IMR-90 (cell line): ENCODE measurements at regions not wholly inside any gene's neighbourhood (a gene's known extent, or its start where the extent isn't known, plus 50 kb on each side); places are given as distances from the start of the nearest gene placed in this dataset.

Experiments used
- ATAC-seq: fragments of 200-7000 bp; cut with Tn5 transposase; 2 replicates; pipeline ENCODE4 v1.9.1; 2020; ENCODE audit warnings: low read depth, mild to moderate bottlenecking, moderate library complexity
- BruUV-seq: library from RNA; stranded (reverse); fragments of 400-500 nt; replicated peaks from 2 replicates; lab custom pipeline; 2021; lab: Mats Ljungman, UMichigan
- CTCF ChIA-PET: fragments of 300-600 bp; formaldehyde crosslinking; extraction: SDS; loops from one replicate; lab custom pipeline; 2021; ENCODE audit warnings: antibody characterized with exemption; lab: Yijun Ruan, JAX
- POLR2A ChIA-PET: fragments of 300-600 bp; sonication (Branson Sonifier 250); formaldehyde crosslinking; loops from one replicate; lab custom pipeline; 2022; ENCODE audit warnings: antibody characterized with exemption; ENCODE audit not compliant: unreplicated experiment; lab: Charles Lee
- DNase-seq: peaks from one replicate; pipeline ENCODE4 v3.0.0; 2013
- H2AFZ ChIP-seq: replicated peaks from 2 replicates; pipeline ENCODE3; 2013; ENCODE audit warnings: low read length, mild to moderate bottlenecking; ENCODE audit not compliant: poor library complexity
- H2AK5ac ChIP-seq: 2 replicates; pipeline ENCODE4 v1.6.1; 2013; ENCODE audit warnings: low read depth, low read length, inconsistent platforms
- H2AK9ac ChIP-seq: replicated peaks from 2 replicates; pipeline ENCODE3; 2013; ENCODE audit warnings: mild to moderate bottlenecking, low read depth, low read length, moderate library complexity; ENCODE audit not compliant: poor library complexity
- H2BK120ac ChIP-seq: 2 replicates; pipeline ENCODE4 v1.6.1; 2013; ENCODE audit warnings: low read depth, low read length, inconsistent platforms
- H2BK15ac ChIP-seq: 3 replicates; pipeline ENCODE4 v1.6.1; 2013; ENCODE audit warnings: low read depth, low read length, inconsistent platforms
- H2BK20ac ChIP-seq: 2 replicates; pipeline ENCODE4 v1.6.1; 2013; ENCODE audit warnings: low read depth, mild to moderate bottlenecking, inconsistent platforms, low read length, moderate library complexity
- H2BK5ac ChIP-seq: 2 replicates; pipeline ENCODE4 v1.6.1; 2013; ENCODE audit warnings: mild to moderate bottlenecking, low read depth, low read length, inconsistent platforms; ENCODE audit not compliant: poor library complexity, severe bottlenecking
- H3K14ac ChIP-seq: replicated peaks from 2 replicates; pipeline ENCODE4 v1.6.1; 2013; ENCODE audit warnings: low read depth, low read length, inconsistent platforms
- H3K18ac ChIP-seq: 2 replicates; pipeline ENCODE4 v1.6.1; 2013; ENCODE audit warnings: low read depth, low read length, control low read depth
- H3K23ac ChIP-seq: 2 replicates; pipeline ENCODE4 v1.6.1; 2013; ENCODE audit warnings: low read depth, low read length, inconsistent platforms
- H3K27ac ChIP-seq: 2 replicates; pipeline ENCODE4 v1.5.1; 2013; ENCODE audit warnings: mild to moderate bottlenecking, control low read depth, low read length; ENCODE audit not compliant: insufficient read depth
- H3K27me3 ChIP-seq: 2 replicates; pipeline ENCODE4 v1.6.1; 2013; ENCODE audit warnings: low read length; ENCODE audit not compliant: control insufficient read depth, insufficient read depth
- H3K36me3 ChIP-seq: 2 replicates; pipeline ENCODE4 v1.6.1; 2013; ENCODE audit warnings: low read length, mixed read lengths; ENCODE audit not compliant: control insufficient read depth, insufficient read depth
- H3K4ac ChIP-seq: 2 replicates; pipeline ENCODE4 v1.6.1; 2013; ENCODE audit warnings: low read depth, low read length, inconsistent platforms
- H3K4me1 ChIP-seq: 2 replicates; pipeline ENCODE4 v1.6.1; 2013; ENCODE audit warnings: low read length, mixed read lengths; ENCODE audit not compliant: control insufficient read depth, insufficient read depth
- H3K4me2 ChIP-seq: 2 replicates; pipeline ENCODE4 v1.6.1; 2013; ENCODE audit warnings: low read depth, mild to moderate bottlenecking, control low read depth, low read length, moderate library complexity
- H3K4me3 ChIP-seq: 2 replicates; pipeline ENCODE4 v1.5.1; 2013; ENCODE audit warnings: low read depth, mild to moderate bottlenecking, control low read depth, low read length, moderate library complexity; ENCODE audit not compliant: insufficient read depth
- H3K56ac ChIP-seq: 2 replicates; pipeline ENCODE4 v1.6.1; 2013; ENCODE audit warnings: low read length, inconsistent platforms; ENCODE audit not compliant: insufficient read depth; ENCODE audit errors: extremely low read depth
- H3K79me1 ChIP-seq, 2 experiments: 2 replicates each; pipeline ENCODE4 v1.6.1; 2013; ENCODE audit warnings: low read length in 2 of 2, inconsistent platforms in 1 of 2, low read depth in 1 of 2
- H3K9ac ChIP-seq: 2 replicates; pipeline ENCODE4 v1.6.1; 2013; ENCODE audit warnings: low read depth, low read length, control low read depth
- H3K9me1 ChIP-seq: 2 replicates; pipeline ENCODE4 v1.6.1; 2013; ENCODE audit warnings: low read length, inconsistent platforms; ENCODE audit not compliant: insufficient read depth
- H3K9me3 ChIP-seq: 2 replicates; pipeline ENCODE4 v1.6.1; 2013; ENCODE audit warnings: low read length; ENCODE audit not compliant: control insufficient read depth, insufficient read depth
- H4K20me1 ChIP-seq: 2 replicates; pipeline ENCODE4 v1.6.1; 2013; ENCODE audit warnings: low read length, inconsistent platforms; ENCODE audit not compliant: insufficient read depth
- H4K5ac ChIP-seq: 2 replicates; pipeline ENCODE4 v1.6.1; 2013; ENCODE audit warnings: mild to moderate bottlenecking, low read depth, low read length, control low read depth
- H4K8ac ChIP-seq, 2 experiments: 2 replicates each; pipeline ENCODE4 v1.6.1; 2013; ENCODE audit warnings: low read depth in 2 of 2, low read length in 2 of 2, control low read depth in 1 of 2, inconsistent platforms in 1 of 2
- H4K91ac ChIP-seq: 2 replicates; pipeline ENCODE4 v1.6.1; 2013; ENCODE audit warnings: low read depth, low read length, inconsistent platforms; ENCODE audit not compliant: insufficient read depth
- BHLHE40 ChIP-seq: fragments of 150-350 bp; IDR thresholded peaks from 2 replicates; pipeline ENCODE4 v1.6.1; 2016; ENCODE audit warnings: mild to moderate bottlenecking, low read depth, low read length
- CEBPB ChIP-seq: IDR thresholded peaks from 2 replicates; pipeline ENCODE4 v1.6.1; 2012; ENCODE audit warnings: low read depth, low read length, improper control_type of control experiment
- CHD1 ChIP-seq: IDR thresholded peaks from 2 replicates; pipeline ENCODE4 v1.6.1; 2012; ENCODE audit warnings: low read depth, low read length, improper control_type of control experiment
- CTCF ChIP-seq: conservative IDR thresholded peaks from 2 replicates; pipeline ENCODE4 v1.5.1; 2012; ENCODE audit warnings: mild to moderate bottlenecking, low read depth, low read length, improper control_type of control experiment
- FOS ChIP-seq: fragments of 150-350 bp; IDR thresholded peaks from 2 replicates; pipeline ENCODE4 v1.6.1; 2016; ENCODE audit warnings: low read depth, low read length
- MAFK ChIP-seq: IDR thresholded peaks from 2 replicates; pipeline ENCODE4 v1.6.1; 2012; ENCODE audit warnings: low read depth, low read length, improper control_type of control experiment
- POLR2A ChIP-seq: IDR thresholded peaks from 2 replicates; pipeline ENCODE4 v1.6.1; 2012; ENCODE audit warnings: mild to moderate bottlenecking, low read depth, low read length
- RAD21 ChIP-seq: IDR thresholded peaks from 2 replicates; pipeline ENCODE4 v1.6.1; 2012; ENCODE audit warnings: low read length, improper control_type of control experiment
- RFX5 ChIP-seq: IDR thresholded peaks from 2 replicates; pipeline ENCODE4 v1.8.0; 2012; ENCODE audit warnings: low read depth, mild to moderate bottlenecking, low read length, moderate library complexity
- USF2 ChIP-seq: fragments of 150-350 bp; IDR thresholded peaks from 2 replicates; pipeline ENCODE4 v1.6.1; 2017; ENCODE audit warnings: mild to moderate bottlenecking, antibody characterized with exemption, low read length, low read depth
- WGBS, 2 experiments: methylation state at CpG; one replicate each; pipeline versions ENCODE4 v1.1.5 to v1.1.7; 2013; ENCODE audit warnings: missing lambda C conversion rate in 2 of 2; ENCODE audit not compliant: insufficient read length in 1 of 2; ENCODE audit errors: extremely low coverage in 2 of 2; 5-methylcytosine and 5-hydroxymethylcytosine counted together
- dilution Hi-C: fragments of 300-500 bp; cut with HindIII; formaldehyde crosslinking; loops from one replicate; pipeline ENCODE4 v1.14.3; 2018; ENCODE audit warnings: low sequenced_read_pairs; ENCODE audit not compliant: unreplicated experiment
- in situ Hi-C: fragments of 300-500 bp; cut with MboI; formaldehyde crosslinking; loops from 3 replicates; pipeline ENCODE4 v1.14.3; 2019; ENCODE audit warnings: low sequenced_read_pairs, inconsistent platforms, mixed read lengths
- intact Hi-C: fragments of 100-400 bp; cut with micrococcal nuclease; formaldehyde crosslinking; loops from 2 replicates; pipeline ENCODE4 v1.10.0; 2022
- TF ChIP-seq, protein P1 (sequence below): fragments of 150-350 bp; IDR thresholded peaks from 2 replicates; pipeline ENCODE4 v1.6.1; 2016; ENCODE audit warnings: low read depth, mild to moderate bottlenecking, low read length, moderate library complexity, borderline replicate concordance

- TF ChIP-seq FOS: no peak
These were observed 55.3 kb downstream of the ELAPOR2 start (continued) for GRCh38 chr7:87003872-87004798.

DNA sequence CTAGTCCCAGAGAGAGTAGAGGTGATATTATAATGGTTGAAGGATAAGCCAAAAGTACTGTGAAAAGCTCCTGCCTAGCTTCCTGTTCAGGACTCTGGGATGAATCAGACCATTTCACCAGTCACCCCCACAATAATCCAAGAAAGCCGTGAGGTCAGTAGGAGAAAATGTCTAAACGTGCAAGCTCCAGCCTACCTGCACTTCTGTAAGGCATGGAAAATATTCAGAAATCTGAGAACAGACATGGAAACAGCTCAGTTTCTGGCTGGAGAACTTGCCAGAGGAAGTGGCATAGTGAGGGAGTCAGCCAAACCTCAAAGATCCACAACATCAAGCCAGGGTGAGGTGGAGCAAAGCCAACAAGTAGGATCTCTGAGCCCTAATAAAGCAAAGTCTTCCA lies 58.2 kb downstream of the ELAPOR2 start:
- no peaks in the 10 kb centered on the region for H3K36me3 ChIP-seq
- H2AK5ac ChIP-seq: no peak overlapping the region
- no peak overlapping the region for H2BK15ac ChIP-seq
- no peaks in the 10 kb centered on the region for H3K9me3 ChIP-seq
- CTCF ChIA-PET: no interaction called here
- no peak overlapping the region for H4K8ac ChIP-seq
- H3K4me3 ChIP-seq: no peak overlapping the region
- H2BK5ac ChIP-seq: no peak overlapping the region
- TF ChIP-seq USF2 (no peak), RAD21 (no peak), BHLHE40 (no peak), RFX5 (no peak), CHD1 (no peak), POLR2A (no peak), MAFK (no peak), CEBPB (no peak), CTCF (no peak)
- TF ChIP-seq, protein P1, sequence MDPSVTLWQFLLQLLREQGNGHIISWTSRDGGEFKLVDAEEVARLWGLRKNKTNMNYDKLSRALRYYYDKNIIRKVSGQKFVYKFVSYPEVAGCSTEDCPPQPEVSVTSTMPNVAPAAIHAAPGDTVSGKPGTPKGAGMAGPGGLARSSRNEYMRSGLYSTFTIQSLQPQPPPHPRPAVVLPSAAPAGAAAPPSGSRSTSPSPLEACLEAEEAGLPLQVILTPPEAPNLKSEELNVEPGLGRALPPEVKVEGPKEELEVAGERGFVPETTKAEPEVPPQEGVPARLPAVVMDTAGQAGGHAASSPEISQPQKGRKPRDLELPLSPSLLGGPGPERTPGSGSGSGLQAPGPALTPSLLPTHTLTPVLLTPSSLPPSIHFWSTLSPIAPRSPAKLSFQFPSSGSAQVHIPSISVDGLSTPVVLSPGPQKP: no peak
- H2BK20ac ChIP-seq: no peak overlapping the region
- BruUV-seq: no TSS peak
- POLR2A ChIA-PET: no interaction called here
- no peak overlapping the region for H2BK120ac ChIP-seq
- no peak overlapping the region for H3K4ac ChIP-seq
- intact Hi-C loops: no loop called here
- no peaks in the 10 kb centered on the region for H3K9me1 ChIP-seq
- no peak overlapping the region for H3K9ac ChIP-seq
- no peak overlapping the region for H3K27ac ChIP-seq
- no peak overlapping the region for H3K4me2 ChIP-seq
- H3K27me3 ChIP-seq: no peaks in the 10 kb centered on the region
- H3K4me1 ChIP-seq: no peaks in the 10 kb centered on the region
- no peak overlapping the region for H3K23ac ChIP-seq
- dilution Hi-C loops: no loop called here
- ATAC-seq (no peak), DNase-seq (no peak)
- H4K91ac ChIP-seq: no peak overlapping the region
- no peak overlapping the region for H2AK9ac ChIP-seq
- H3K79me1 ChIP-seq: no peaks in the 10 kb centered on the region
- H3K18ac ChIP-seq: no peak overlapping the region
- no peak overlapping the region for H4K5ac ChIP-seq
- WGBS, 2 experiments: no CpG with 5 or more reads among the region's 2 CpGs
- H2AFZ ChIP-seq: no peak overlapping the region
- H4K20me1 ChIP-seq: no peaks in the 10 kb centered on the region
- in situ Hi-C loops: no loop called here
- H3K56ac ChIP-seq: no peak overlapping the region
- no peak overlapping the region for H3K14ac ChIP-seq
